Endothelial cell of umbilical vein (primary cell): ENCODE measurements at regions not wholly inside any gene's neighbourhood (a gene's known extent, or its start where the extent isn't known, plus 50 kb on each side); places are given as distances from the start of the nearest gene placed in this dataset.

Experiments
- BruUV-seq: library from RNA; stranded (reverse); fragments of 400-500 nt; replicated peaks from 2 replicates; lab custom pipeline; 2021; lab: Mats Ljungman, UMichigan
- CTCF ChIA-PET: fragments of 300-600, 350-600 bp; sonication (Branson Sonifier 250); formaldehyde crosslinking; loops from one replicate; lab custom pipeline; 2021; ENCODE audit warnings: antibody characterized with exemption, inconsistent platforms; lab: Charles Lee
- POLR2A ChIA-PET: fragments of 300-600, 350-600 bp; sonication (Branson Sonifier 250); formaldehyde crosslinking; loops from one replicate; lab custom pipeline; 2021; ENCODE audit warnings: antibody characterized with exemption, inconsistent platforms; lab: Charles Lee
- DNase-seq: peaks from one replicate; pipeline ENCODE4 v3.0.0-alpha.2; 2011; ENCODE audit warnings: low read depth, low spot score
- FAIRE-seq: peaks from 2 replicates; lab custom pipeline; 2011; peaks lifted over from hg19 to GRCh38; lab: Jason Lieb, UNC
- H2AFZ ChIP-seq: 2 replicates; pipeline ENCODE4 v1.6.0; 2012; ENCODE audit warnings: low read depth, low read length, control low read depth, inconsistent platforms
- H3K27ac ChIP-seq: 2 replicates; pipeline ENCODE4 v1.5.1; 2011; ENCODE audit warnings: low read depth, mild to moderate bottlenecking, control low read depth, low read length, moderate library complexity; ENCODE audit not compliant: insufficient read depth
- H3K27me3 ChIP-seq, 2 experiments: 2 replicates each; pipeline versions ENCODE4 v1.6.0 to v1.6.1; 2011; ENCODE audit warnings: low read length in 2 of 2, mixed read lengths in 1 of 2; ENCODE audit not compliant: control insufficient read depth in 2 of 2, insufficient read depth in 2 of 2
- H3K36me3 ChIP-seq, 2 experiments: 2 replicates in 1 of 2; 3 replicates in 1 of 2; pipeline ENCODE4 v1.5.1; 2011; ENCODE audit warnings: low read length in 2 of 2, mild to moderate bottlenecking in 1 of 2, moderate library complexity in 1 of 2; ENCODE audit not compliant: control insufficient read depth in 2 of 2, insufficient read depth in 2 of 2; ENCODE audit errors: extremely low read depth in 1 of 2
- H3K4me1 ChIP-seq: 3 replicates; pipeline ENCODE4 v1.5.1; 2011; ENCODE audit warnings: mild to moderate bottlenecking, low read length; ENCODE audit not compliant: control insufficient read depth, insufficient read depth; ENCODE audit errors: extremely low read depth
- H3K4me2 ChIP-seq: 2 replicates; pipeline ENCODE4 v1.6.1; 2011; ENCODE audit warnings: low read length, control low read depth, mixed read lengths; ENCODE audit not compliant: insufficient read depth
- H3K4me3 ChIP-seq, 3 experiments: fragments of 200-600 bp in 1 of 3; sonication (generic), shearing (Covaris generic) in 1 of 3; replicated peaks in 1 of 3; 2 replicates each; pipeline ENCODE4 v1.5.1; 2011 to 2016; ENCODE audit warnings: control low read depth in 3 of 3, low read length in 3 of 3, mild to moderate bottlenecking in 2 of 3, inconsistent platforms in 1 of 3, low read depth in 1 of 3, moderate library complexity in 1 of 3; ENCODE audit not compliant: insufficient read depth in 1 of 3
- H3K79me2 ChIP-seq: 2 replicates; pipeline ENCODE4 v1.6.0; 2012; ENCODE audit warnings: low read length, inconsistent platforms; ENCODE audit not compliant: control insufficient read depth, insufficient read depth
- H3K9ac ChIP-seq: replicated peaks from 2 replicates; pipeline ENCODE3; 2011; ENCODE audit warnings: low read length, control low read depth; ENCODE audit not compliant: insufficient read depth; ENCODE audit errors: extremely low read depth
- H3K9me1 ChIP-seq: replicated peaks from 3 replicates; pipeline ENCODE4 v1.6.0; 2011; ENCODE audit warnings: mild to moderate bottlenecking, low read length; ENCODE audit not compliant: control insufficient read depth, insufficient read depth; ENCODE audit errors: extremely low read depth
- H3K9me3 ChIP-seq: replicated peaks from 2 replicates; pipeline ENCODE4 v1.5.1; 2012; ENCODE audit warnings: low read length, inconsistent platforms; ENCODE audit not compliant: control insufficient read depth, insufficient read depth
- H4K20me1 ChIP-seq: replicated peaks from 2 replicates; pipeline ENCODE3; 2011; ENCODE audit warnings: mild to moderate bottlenecking, low read length; ENCODE audit not compliant: control insufficient read depth, insufficient read depth; ENCODE audit errors: extremely low read depth
- EZH2 ChIP-seq: IDR thresholded peaks from 2 replicates; pipeline ENCODE4 v1.6.1; 2012; ENCODE audit warnings: borderline replicate concordance, low read depth, mild to moderate bottlenecking, moderate library complexity, low read length, inconsistent platforms; ENCODE audit not compliant: severe bottlenecking
- FOS ChIP-seq: IDR thresholded peaks from 2 replicates; pipeline ENCODE4 v1.6.1; 2011; ENCODE audit warnings: mild to moderate bottlenecking, low read length, moderate library complexity, borderline replicate concordance; ENCODE audit not compliant: insufficient read depth
- GATA2 ChIP-seq: IDR thresholded peaks from 2 replicates; pipeline ENCODE4 v1.7.0; 2011; ENCODE audit warnings: low read depth, mild to moderate bottlenecking, moderate library complexity, mixed read lengths, low read length; ENCODE audit not compliant: insufficient read length, insufficient read depth
- JUN ChIP-seq: IDR thresholded peaks from 2 replicates; pipeline ENCODE4 v1.6.1; 2011; ENCODE audit warnings: borderline replicate concordance, low read depth; ENCODE audit not compliant: insufficient read length, insufficient read depth
- MYC ChIP-seq: IDR thresholded peaks from one replicate; pipeline ENCODE4 v1.6.1; 2011; ENCODE audit warnings: mild to moderate bottlenecking, low read depth, low read length
- POLR2A ChIP-seq: IDR thresholded peaks from 2 replicates; pipeline ENCODE4 v1.6.1; 2012; ENCODE audit warnings: low read depth, mild to moderate bottlenecking, control low read depth, low read length
- POLR2AphosphoS5 ChIP-seq: IDR thresholded peaks from 2 replicates; pipeline ENCODE4 v1.6.1; 2012; ENCODE audit warnings: low read depth, mild to moderate bottlenecking, control low read depth, low read length, moderate library complexity; ENCODE audit not compliant: insufficient read depth
- dilution Hi-C: fragments of 300-500 bp; cut with MboI; formaldehyde crosslinking; loops from one replicate; pipeline ENCODE4 v1.15.0; 2019; ENCODE audit warnings: low sequenced_read_pairs; ENCODE audit not compliant: extremely low pct_ligation_motif_present
- intact Hi-C: fragments of 100-400 bp; cut with micrococcal nuclease; formaldehyde crosslinking; loops from one replicate; pipeline ENCODE4 v1.10.0; 2022
- TF ChIP-seq, protein P1 (sequence below): IDR thresholded peaks from 2 replicates; pipeline ENCODE4 v1.6.1; 2011; ENCODE audit not compliant: insufficient read depth, insufficient read length
- TF ChIP-seq, protein P2 (sequence below), 2 donors: IDR thresholded peaks; 1 replicate in 1 of 2; 2 replicates in 1 of 2; pipeline ENCODE4 v1.5.1; 2011; ENCODE audit warnings: low read length in 2 of 2, mild to moderate bottlenecking in 2 of 2, moderate library complexity in 2 of 2, control low read depth in 1 of 2, inconsistent platforms in 1 of 2, low read depth in 1 of 2; ENCODE audit not compliant: insufficient read depth in 1 of 2; ENCODE audit errors: extremely low read depth in 1 of 2

DNA sequence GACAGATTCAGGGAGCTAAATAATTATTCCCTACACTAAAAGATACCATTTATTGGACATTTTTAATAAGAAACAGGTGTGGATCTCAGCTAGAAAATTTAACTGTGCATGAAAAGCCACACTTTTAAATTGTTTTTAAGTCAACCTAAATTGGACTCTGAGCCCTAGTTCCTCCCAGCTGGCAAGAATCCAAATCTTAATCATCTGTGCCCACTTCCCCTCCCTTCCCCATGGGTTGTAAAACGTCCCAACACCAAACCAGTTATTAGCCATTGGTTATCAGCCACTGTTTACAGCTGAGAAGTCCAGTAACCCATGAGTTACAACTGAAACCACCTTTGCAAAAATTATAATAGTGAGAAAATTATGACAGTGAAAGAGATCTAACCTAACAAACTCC is 125.6 kb upstream of the S100G start:
- Histone ChIP-seq H3K4me2 (no peak overlapping the region), H3K4me3 (no peak overlapping the region), H3K9ac (no peak overlapping the region), H3K9me3 (no peaks in the 10 kb centered on the region), H3K4me1 (no peaks in the 10 kb centered on the region), H4K20me1 (no peaks in the 10 kb centered on the region), H3K27ac (no peak overlapping the region), H3K36me3 (no peaks in the 10 kb centered on the region), H2AFZ (no peak overlapping the region), H3K79me2 (no peaks in the 10 kb centered on the region), H3K9me1 (no peaks in the 10 kb centered on the region), H3K27me3 (no peaks in the 10 kb centered on the region)
- intact Hi-C loops (no loop called here), dilution Hi-C loops (no loop called here)
- CTCF ChIA-PET = no interaction called here
- TF ChIP-seq EZH2 (no peak), JUN (no peak), GATA2 (no peak), POLR2AphosphoS5 (no peak), POLR2A (no peak), MYC (no peak), FOS (no peak)
- TF ChIP-seq, protein P1, sequence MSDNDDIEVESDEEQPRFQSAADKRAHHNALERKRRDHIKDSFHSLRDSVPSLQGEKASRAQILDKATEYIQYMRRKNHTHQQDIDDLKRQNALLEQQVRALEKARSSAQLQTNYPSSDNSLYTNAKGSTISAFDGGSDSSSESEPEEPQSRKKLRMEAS = no peak
- TF ChIP-seq, protein P2, sequence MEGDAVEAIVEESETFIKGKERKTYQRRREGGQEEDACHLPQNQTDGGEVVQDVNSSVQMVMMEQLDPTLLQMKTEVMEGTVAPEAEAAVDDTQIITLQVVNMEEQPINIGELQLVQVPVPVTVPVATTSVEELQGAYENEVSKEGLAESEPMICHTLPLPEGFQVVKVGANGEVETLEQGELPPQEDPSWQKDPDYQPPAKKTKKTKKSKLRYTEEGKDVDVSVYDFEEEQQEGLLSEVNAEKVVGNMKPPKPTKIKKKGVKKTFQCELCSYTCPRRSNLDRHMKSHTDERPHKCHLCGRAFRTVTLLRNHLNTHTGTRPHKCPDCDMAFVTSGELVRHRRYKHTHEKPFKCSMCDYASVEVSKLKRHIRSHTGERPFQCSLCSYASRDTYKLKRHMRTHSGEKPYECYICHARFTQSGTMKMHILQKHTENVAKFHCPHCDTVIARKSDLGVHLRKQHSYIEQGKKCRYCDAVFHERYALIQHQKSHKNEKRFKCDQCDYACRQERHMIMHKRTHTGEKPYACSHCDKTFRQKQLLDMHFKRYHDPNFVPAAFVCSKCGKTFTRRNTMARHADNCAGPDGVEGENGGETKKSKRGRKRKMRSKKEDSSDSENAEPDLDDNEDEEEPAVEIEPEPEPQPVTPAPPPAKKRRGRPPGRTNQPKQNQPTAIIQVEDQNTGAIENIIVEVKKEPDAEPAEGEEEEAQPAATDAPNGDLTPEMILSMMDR (IDR thresholded peaks at IDR 0.05; ENCODE audit: extremely low read depth in 1 of 2, insufficient read depth in 1 of 2, low read depth in 1 of 2, low read length in 2 of 2) = no peak
- DNase-seq (no peak), FAIRE-seq (no peak)
- no TSS peak for BruUV-seq
- POLR2A ChIA-PET = no interaction called here
